PC-3 (cell line): ENCODE measurements at regions not wholly inside any gene's neighbourhood (a gene's known extent, or its start where the extent isn't known, plus 50 kb on each side); places are given as distances from the start of the nearest gene placed in this dataset.

Experiments used
- EZH2 ChIP-seq: fragments of 300-600 bp; sonication (generic); IDR thresholded peaks from one replicate; pipeline ENCODE4 v1.6.1; 2017; ENCODE audit warnings: antibody characterized with exemption, mild to moderate bottlenecking, low read length; ENCODE audit not compliant: unreplicated experiment
- TF ChIP-seq, protein P1 (sequence below): fragments of 300-600 bp; sonication (generic); conservative IDR thresholded peaks from 2 replicates; pipeline ENCODE4 v1.5.1; 2017; ENCODE audit warnings: antibody characterized with exemption, low read depth, mild to moderate bottlenecking, low read length

DNA sequence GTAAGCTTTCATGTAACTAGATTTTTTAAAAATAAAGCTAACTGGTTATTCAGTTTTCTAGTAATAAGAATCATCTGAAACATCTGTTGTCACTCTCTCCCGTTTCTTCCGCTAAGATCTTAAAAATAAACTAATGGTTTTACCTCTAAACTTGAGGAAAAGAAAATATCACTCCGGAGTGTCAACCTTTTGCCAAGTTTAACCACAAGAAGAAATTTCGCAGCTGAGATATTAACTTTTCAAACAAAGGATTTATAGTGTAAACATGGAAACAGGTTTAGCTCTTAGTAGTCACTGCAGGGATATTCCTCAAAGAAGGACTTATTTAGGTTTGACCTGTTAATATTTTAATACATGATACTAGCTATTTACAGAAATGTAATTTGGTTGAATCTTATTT, 954.9 kb downstream of the ADGRL2 start:
- TF ChIP-seq, protein P1, sequence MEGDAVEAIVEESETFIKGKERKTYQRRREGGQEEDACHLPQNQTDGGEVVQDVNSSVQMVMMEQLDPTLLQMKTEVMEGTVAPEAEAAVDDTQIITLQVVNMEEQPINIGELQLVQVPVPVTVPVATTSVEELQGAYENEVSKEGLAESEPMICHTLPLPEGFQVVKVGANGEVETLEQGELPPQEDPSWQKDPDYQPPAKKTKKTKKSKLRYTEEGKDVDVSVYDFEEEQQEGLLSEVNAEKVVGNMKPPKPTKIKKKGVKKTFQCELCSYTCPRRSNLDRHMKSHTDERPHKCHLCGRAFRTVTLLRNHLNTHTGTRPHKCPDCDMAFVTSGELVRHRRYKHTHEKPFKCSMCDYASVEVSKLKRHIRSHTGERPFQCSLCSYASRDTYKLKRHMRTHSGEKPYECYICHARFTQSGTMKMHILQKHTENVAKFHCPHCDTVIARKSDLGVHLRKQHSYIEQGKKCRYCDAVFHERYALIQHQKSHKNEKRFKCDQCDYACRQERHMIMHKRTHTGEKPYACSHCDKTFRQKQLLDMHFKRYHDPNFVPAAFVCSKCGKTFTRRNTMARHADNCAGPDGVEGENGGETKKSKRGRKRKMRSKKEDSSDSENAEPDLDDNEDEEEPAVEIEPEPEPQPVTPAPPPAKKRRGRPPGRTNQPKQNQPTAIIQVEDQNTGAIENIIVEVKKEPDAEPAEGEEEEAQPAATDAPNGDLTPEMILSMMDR, result no peak
- TF ChIP-seq EZH2, result no peak
